NCI-H1930 (cell line): ENCODE measurements at regions not wholly inside any gene's neighbourhood (a gene's known extent, or its start where the extent isn't known, plus 50 kb on each side); places are given as distances from the start of the nearest gene placed in this dataset.
"Not testable (repeated sequence)": the region's sequence is repeated elsewhere in the genome, so short reads cannot be mapped to it uniquely, and the experiment has no call there.

Experiments used
- DNase-seq, 2 experiments: peaks; one replicate each; lab custom pipeline; 2025; lab: John Stamatoyannopoulos, UW

- DNase-seq: no peak
Measured at GRCh38 chr20:47968541-47969310, 183.4 kb upstream of the SULF2 start.

DNA sequence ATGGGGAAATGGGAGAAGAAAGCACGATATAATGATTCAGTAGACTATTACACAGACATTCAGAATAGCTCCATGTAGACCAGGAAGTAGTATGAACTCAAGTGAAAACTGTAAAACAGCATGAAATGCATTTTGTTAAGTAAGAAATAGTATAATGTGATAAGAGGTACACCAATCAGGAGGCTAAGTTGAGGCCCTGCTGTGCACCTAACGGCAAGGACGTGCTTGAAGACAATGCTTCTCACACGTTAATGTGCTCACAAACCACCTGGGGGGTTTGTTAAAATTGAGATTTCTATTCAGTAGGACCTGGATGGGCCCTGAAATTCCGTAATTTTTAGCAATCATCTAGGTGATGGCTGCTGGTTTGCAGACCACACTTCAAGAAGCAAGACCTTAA, 178.9 kb upstream of the SULF2 start:
- DNase-seq: no peak

DNA sequence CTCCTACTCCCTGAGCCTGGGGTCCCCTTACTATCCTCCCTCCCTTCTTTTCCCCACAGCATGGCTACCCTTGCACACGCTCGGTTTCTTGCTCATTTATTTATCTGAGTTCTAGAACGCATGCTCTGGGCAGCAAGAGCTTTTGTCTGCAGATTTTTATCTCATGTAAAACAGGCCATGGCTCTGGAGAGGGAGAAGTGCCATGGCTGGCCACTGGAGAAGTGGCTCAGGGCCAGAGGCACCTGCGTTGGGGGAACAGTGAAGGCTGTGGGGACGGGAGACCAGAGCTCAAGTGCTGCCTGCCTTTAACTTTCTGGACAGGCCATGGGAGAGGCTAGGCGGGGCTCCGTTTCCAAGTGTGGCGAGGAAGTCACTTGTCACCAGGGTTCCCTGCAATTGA, 177.7 kb upstream of the SULF2 start:
- DNase-seq: no peak

DNA sequence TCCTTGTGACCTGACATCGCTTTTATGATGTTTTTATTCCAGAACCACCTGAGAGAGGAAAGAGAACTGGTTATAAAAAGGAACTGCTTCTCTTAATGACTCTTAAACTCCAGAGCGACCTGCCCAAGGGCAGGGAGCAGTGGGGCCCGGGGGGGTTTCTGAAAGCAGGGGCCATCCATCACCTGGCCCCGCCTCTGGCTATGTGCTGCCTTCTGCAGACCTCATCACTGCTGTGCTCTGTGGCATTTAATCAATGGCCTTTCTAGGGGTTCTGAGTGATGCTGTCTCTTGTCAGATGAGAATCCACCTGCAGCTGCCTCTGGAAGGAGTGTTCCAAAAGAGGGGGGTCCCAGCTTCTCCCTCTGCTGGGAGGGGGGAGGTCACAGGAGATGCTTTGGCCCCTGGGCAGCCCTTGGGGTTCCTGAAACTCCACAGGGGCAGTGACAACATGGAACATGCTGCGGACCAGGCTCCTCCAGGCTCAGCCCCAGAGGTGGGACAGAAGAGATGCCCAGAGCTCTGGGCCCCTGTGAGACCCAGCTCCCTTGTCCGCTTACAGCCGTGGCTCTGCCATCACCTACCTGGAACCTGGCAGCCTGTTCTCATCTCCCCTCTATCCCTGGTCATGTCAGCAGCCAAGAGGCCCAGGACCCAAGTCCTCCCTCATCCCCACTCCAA, 177.1 kb upstream of the SULF2 start:
- no peak for DNase-seq

- DNase-seq: no peak
Measured at GRCh38 chr20:47960769-47961541, 175.7 kb upstream of the SULF2 start.

DNA sequence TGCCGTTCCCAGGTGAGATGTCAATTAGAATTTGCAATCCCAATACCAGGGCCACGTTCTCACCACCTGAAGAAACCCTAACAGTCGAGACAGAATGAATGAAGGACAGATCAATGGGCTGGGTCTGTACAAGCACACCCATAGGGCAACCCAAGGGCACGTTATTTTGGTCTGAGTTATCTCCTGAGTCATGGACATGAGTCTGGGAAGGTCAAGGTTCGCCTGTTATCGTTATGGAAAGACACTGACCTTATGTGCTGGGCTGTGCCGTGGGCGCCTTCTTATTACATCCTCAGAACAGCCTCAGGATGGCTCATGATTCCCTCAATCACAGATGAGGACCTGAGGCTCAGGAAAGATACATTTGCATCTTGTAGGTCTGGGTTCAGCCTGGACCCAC, 175.0 kb upstream of the SULF2 start:
- no peak for DNase-seq

- not testable (repeated sequence) for DNase-seq
Measured at GRCh38 chr20:47957989-47958801, 172.9 kb upstream of the SULF2 start.

DNA sequence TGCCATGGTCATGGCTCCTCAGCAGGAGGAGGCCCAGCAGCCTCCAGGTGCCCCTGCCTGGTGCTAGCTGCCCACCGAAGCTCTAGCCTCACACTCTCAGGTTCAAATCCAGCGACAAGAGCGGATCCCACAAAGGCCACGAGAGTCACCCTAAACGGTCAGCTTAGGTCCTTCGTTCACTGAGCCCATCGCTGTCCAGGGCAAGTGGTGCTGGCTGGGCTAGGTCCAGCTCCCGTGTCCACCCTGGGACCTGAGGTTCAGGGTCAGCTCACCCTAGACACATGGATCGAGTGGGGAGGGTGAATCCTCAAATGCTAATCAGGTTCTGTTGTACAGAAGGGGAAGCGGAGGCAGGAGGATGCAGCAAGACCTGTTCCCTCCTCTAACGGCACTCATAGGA, 171.9 kb upstream of the SULF2 start:
- DNase-seq: no peak

DNA sequence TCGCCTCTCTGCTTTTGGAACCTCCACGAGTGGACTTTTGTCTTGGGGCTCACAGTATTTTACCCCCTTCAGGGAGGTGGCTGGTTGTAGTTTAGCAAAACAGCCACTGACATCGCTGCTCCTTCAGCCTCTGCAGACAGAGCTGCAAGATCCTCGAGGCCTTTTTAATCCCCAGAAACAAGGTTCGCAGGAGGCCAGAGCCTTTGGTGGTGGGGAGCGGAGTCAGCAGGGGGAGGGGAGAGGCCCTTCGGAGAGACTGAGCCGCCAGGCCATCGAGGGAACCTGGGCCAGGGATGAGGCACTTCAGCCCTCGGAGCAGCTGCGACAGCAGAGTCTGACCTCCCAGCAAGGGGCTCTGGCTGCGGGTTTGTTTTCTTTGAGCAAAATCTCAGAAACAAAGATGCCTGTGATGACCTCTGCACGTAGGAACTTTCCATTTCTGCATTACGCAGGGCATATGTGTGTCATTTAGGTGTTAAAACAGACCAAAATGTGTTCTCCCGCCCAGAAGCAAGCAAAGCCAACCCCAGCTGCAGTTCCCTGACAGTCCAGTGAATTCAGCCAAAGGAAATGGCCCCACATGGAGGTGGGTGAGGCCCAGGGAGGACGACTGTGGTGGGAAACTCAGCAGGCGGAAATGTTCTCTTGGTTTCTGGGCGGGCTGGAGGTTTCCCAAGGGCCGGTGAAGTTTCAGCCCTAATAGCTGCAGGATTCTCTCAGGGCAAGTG, 171.2 kb upstream of the SULF2 start:
- DNase-seq: no peak

DNA sequence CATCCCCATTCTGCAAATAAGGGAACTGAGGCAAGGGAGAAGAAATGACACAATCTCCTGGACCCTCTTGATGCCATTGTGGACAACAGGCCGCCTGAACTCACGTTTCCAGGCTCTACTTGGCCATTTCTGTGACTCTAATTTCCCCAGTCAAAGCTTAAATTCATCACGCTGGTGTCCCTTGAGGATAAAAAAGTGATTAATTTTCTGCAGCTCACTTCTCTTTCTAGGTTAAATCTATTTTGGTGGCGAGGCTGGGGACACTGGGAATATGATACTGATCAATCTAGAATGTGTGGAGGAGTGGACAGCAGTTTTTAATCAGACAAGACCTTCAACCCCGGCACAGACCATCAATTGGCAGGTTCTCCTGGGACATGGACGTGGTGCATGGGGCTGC, 168.2 kb upstream of the SULF2 start:
- no peak for DNase-seq

- DNase-seq: no peak
Measured at GRCh38 chr20:47952023-47952564, 166.8 kb upstream of the SULF2 start.

GRCh38 chr20:47951521-47951971, 166.3 kb upstream of the SULF2 start:
- DNase-seq: no peak

DNA sequence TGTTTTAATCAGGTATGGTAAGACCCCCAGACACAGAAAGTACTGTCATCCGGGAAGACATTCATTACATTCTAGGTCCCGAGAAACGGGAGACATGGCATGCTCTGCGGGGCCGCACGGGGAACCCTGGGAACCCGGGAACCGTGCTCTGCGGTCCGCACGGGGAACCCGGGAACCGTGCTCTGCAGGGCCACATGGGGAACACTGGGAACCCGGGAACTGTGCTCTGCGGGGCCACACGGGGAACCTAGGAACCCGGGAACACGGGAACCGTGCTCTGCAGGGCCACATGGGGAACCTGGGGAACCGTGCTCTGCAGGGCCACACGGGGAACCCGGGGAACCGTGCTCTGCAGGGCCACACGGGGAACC, 165.6 kb upstream of the SULF2 start:
- DNase-seq: no peak

DNA sequence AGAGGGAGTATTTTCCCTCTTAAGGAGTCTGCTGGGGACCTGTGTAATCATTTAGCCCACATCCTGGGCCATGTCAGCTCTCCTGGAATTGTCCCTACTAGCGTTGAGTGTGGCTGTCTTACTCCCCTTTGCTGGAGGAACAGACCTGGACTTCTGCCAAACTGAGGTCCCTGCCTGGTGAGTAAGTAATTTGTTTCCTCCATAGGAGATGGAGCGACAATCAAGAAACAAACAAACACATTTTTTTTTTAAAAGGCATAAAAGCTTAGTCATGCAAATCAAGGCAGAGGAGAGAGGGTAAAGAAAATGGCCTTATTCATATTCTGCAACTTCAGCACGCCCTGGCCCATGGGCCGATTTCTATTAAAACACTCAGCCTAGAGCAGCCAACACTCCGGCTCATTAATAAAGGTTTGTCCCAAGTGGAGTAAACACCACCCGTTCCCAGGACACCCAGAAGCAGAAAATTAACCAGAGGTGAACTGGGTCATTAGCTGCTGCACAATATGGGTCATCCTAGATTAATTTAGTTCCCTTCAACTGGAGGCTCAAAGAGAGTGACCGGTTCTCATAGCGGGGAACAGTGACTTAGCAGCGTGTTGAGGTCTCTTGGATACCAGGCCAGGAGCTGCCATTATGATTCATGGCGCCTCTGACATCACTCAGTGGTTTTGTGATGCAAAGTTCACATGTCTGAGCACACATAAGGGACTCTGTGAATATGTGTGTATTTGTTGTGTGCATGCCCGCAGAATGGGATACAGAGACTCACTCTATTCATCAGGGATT, 165.0 kb upstream of the SULF2 start:
- DNase-seq: no peak

- DNase-seq: no peak
Measured at GRCh38 chr20:47949230-47949629, 163.9 kb upstream of the SULF2 start.

- DNase-seq: no peak
Measured at GRCh38 chr20:47944682-47945081, 159.4 kb upstream of the SULF2 start.

DNA sequence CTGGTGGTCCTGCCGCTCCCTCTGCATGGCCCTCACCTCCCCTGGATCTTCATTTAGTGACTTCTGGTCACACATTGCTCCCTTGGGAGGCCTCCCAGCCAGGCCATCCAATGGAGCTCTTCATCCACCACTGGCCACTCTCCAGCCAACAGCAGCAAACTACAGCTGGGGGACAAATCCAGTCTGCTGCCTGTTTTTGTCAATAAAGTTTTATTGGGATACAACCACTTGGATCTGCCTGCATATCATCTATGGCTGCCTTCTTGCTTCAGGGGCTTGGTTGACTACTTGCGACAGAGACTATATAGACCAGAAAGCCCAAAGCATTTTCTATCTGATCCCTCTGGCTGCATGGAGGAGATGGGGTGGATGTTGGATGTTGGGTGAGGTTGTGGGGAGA, 156.6 kb upstream of the SULF2 start:
- DNase-seq: no peak

DNA sequence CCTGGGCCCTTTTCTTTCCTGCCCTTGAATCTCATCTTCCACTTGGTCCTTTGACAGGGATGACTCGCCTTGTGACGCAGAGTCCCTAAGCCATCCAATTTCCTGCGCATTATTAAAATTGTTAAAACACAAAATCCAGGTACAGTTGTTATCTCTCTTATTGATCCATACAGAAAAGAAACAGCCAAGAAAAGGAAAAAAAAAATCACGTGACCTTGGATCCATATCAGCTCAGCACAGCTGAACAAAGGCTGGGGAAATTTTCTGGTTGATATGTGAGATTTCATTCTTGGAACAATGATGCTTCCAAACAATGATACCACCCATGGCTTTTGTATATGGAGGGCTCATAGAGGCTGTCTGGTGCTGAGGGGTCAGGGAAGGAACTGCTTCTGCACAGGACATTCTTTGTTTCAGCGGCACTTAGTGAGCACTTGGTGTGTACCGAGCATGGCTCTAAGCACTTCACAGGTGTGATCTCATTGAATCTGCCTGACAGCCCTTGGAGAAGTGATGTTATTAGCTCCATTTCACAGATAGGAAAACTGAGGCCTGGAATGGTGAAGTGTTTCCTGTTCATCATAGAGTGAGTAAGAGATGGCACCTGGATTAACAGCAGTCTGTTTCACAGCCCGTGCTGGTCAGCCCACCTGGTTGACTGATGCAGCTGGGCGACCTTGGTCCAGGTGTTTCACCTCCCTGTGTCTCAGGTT, 155.0 kb upstream of the SULF2 start:
- DNase-seq: no peak

- no peak for DNase-seq
Measured at GRCh38 chr20:47936612-47937011, 151.3 kb upstream of the SULF2 start.

DNA sequence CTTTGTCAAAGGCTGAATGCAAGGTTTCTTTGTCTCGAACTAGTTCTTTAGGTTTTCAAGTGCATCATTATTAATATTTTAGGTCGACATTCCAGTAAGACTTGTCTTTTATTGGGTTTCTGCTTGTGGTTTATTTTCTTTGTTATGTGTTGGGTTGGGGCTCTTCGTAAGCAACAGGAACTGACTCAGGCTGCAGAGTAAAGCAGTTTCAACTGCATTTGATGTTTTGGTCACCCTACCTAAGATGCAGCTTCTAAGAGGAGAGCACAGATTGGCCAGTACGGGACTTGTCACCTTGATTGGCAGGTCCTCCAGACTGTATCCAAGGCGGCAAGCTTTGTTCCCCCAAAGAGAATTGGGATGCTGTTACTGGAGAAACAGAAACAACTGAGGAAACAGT, 149.5 kb upstream of the SULF2 start:
- DNase-seq: no peak
